C4-2B (cell line): ENCODE measurements at regions not wholly inside any gene's neighbourhood (a gene's known extent, or its start where the extent isn't known, plus 50 kb on each side); places are given as distances from the start of the nearest gene placed in this dataset.

ENCODE experiments used
- H3K27ac ChIP-seq: fragments of 450-650 bp; 2 replicates; pipeline ENCODE4 v1.5.1; 2017
- ZFX ChIP-seq: fragments of 450-650 bp; IDR thresholded peaks from 2 replicates; pipeline ENCODE4 v1.6.1; 2017
- TF ChIP-seq, protein P1 (sequence below): fragments of 450-650 bp; conservative IDR thresholded peaks from 2 replicates; pipeline ENCODE4 v1.5.1; 2017; ENCODE audit warnings: mild to moderate bottlenecking

DNA sequence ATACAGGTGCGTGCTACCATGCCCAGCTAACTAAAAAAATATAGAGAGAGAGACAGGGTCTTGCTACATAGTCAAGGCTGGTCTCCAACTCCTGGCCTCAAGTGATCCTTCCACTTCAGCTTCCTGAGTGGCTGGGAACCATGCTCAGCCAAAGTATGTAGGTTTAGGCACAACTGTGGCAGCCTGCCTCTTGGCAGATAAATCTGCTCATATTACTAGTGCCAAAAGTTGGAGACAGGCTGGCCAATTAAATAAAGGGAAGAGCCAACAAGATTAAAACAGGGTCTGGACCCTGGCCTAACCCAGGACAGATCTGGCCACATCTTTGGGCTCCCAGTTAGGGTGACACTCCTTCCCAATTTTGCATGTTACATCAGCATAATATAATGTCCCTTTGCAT lies 151.7 kb downstream of the CBLN1 start:
- no peak for TF ChIP-seq ZFX
- TF ChIP-seq, protein P1, sequence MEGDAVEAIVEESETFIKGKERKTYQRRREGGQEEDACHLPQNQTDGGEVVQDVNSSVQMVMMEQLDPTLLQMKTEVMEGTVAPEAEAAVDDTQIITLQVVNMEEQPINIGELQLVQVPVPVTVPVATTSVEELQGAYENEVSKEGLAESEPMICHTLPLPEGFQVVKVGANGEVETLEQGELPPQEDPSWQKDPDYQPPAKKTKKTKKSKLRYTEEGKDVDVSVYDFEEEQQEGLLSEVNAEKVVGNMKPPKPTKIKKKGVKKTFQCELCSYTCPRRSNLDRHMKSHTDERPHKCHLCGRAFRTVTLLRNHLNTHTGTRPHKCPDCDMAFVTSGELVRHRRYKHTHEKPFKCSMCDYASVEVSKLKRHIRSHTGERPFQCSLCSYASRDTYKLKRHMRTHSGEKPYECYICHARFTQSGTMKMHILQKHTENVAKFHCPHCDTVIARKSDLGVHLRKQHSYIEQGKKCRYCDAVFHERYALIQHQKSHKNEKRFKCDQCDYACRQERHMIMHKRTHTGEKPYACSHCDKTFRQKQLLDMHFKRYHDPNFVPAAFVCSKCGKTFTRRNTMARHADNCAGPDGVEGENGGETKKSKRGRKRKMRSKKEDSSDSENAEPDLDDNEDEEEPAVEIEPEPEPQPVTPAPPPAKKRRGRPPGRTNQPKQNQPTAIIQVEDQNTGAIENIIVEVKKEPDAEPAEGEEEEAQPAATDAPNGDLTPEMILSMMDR = no peak
- no peak overlapping the region for H3K27ac ChIP-seq

DNA sequence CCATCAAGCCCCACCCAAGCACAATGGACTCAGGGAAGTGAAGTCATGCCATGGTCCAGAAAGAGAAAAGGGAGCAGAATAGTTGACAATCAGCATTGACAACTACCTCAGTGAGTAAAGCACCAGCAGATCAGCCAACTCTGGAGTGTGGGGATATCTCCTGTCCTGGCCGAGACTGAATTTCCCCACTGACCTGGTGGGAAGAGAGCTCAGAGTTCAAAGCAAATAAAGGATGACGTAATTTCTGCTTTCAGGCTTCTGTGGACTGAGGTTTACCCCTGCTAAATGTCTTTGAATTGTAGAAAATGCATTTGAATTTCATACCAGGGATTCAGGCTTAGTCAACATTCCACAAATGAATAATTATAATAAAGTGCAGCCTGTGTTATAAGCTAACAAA lies 152.9 kb downstream of the CBLN1 start:
- TF ChIP-seq, protein P1 = no peak
- no peak for TF ChIP-seq ZFX
- H3K27ac ChIP-seq = no peak overlapping the region

DNA sequence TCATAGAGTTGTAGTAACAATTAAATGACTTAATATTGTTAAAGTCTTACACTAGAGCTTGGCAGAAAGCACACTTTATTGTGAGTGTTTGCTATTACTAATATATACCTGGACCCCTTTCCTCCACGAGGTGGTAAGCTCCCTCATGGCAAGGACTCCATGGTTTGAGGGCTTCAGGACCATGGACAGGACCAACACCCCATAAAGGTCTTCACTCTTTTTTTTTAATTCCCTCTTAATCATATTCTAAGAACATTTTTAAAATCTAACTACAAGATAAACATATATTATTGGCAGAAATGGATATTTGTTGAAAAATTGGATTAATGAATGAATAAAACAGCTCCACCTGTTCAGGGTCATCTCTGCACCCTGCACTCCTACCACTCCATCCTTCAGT lies 154.5 kb downstream of the CBLN1 start:
- no peak for TF ChIP-seq ZFX
- TF ChIP-seq, protein P1 = no peak

DNA sequence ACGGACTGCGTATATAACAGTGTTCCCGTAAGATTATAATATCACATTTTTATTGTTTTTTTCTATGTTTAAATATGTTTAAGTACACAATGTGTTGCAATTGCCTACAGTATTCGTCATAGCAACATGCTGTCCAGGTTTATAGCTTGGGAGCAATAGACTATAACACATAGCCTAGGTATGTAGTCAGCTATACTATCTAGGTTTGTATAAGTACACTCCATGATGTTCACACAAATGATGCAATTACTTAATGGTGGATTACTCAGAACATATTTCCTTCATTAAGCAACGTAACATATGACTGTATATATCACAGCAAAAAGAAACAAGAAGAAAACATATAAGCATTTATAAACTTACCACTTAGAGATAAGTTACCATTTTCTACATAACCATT lies 160.0 kb downstream of the CBLN1 start:
- TF ChIP-seq, protein P1 = no peak
- no peak for TF ChIP-seq ZFX
- no peak overlapping the region for H3K27ac ChIP-seq

More for the DNA sequence above, 154.5 kb downstream of the CBLN1 start:
- no peak overlapping the region for H3K27ac ChIP-seq

DNA sequence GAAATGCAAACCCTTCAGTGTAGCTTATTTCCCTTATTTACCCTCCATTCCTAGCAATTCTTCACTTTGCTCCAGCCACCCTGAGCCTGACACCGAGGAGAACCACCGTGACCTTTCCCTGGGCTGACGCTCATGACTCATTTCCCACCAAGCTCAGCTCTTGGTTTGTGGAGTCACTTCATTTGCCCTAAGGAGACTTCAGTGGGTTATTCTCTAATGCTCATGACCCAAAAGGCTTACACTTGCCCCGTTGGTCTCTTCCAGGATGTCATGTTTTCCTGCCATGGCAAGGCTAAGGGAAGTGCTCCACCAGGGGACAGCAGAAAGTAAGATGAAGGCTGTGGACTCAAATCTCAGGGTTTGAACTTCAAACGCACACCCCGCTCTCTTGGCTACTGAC lies 161.0 kb downstream of the CBLN1 start:
- no peak overlapping the region for H3K27ac ChIP-seq
- TF ChIP-seq ZFX = no peak
- TF ChIP-seq, protein P1 = no peak

DNA sequence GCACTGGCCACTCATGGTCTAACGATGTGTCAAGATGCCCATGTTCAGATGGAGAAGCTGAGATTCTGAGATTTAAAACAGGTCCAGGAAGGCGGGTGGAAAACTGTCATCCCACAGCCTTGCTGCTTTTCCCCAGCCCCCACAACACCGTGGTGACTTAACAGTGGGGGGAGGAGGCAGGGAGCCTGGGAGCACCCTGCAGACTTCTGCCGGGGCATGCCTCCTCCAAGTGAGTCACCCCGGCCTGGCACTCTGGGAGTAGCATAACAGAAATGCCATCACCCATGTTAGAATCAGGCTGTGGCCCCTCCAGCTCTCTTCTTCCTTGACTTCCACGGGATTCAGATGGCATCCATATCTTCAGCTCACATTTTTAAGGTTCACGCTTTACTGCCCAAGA lies 164.8 kb downstream of the CBLN1 start:
- no peak for TF ChIP-seq ZFX
- TF ChIP-seq, protein P1 = no peak
- H3K27ac ChIP-seq = no peak overlapping the region

DNA sequence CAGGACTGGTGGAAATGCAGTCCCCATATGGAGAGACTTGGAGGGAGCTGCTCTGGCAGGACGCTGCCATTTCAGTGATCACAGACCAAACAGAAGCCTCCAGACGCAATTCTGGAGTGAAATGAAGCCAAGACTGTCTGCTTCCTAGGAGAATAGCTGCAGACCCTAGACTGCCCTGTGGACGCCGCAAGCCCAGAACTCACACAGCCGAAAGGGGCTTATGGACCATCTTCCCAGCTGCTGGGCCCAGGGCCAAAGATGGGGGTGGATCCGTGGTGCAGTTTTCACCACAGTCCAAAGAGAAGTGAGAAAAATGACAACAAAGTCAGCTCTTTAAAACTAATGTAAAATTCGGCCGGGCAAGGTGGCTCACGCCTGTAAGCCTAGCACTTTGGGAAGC lies 165.7 kb downstream of the CBLN1 start:
- TF ChIP-seq, protein P1 = no peak
- TF ChIP-seq ZFX = no peak

More for the DNA sequence above, 165.7 kb downstream of the CBLN1 start:
- no peak overlapping the region for H3K27ac ChIP-seq
